Sigmoid colon (tissue), 6 donors: ENCODE measurements at regions not wholly inside any gene's neighbourhood (a gene's known extent, or its start where the extent isn't known, plus 50 kb on each side); places are given as distances from the start of the nearest gene placed in this dataset.

Experiments
- DNase-seq: peaks from one replicate; pipeline ENCODE4 v3.0.0-alpha.2; 2019
- H3K27ac ChIP-seq, 4 donors: fragments of 200-600 bp; sonication (generic); one replicate each; pipeline ENCODE4 v1.5.1; 2016 to 2019; ENCODE audit warnings: mild to moderate bottlenecking in 1 of 4
- H3K27me3 ChIP-seq, 3 donors: fragments of 200-600 bp; sonication (generic); one replicate each; pipeline ENCODE4 v1.5.1; 2019; ENCODE audit warnings: mild to moderate bottlenecking in 1 of 3
- H3K36me3 ChIP-seq, 4 donors: fragments of 200-600 bp; sonication (generic); one replicate each; pipeline ENCODE4 v1.5.1; 2016 to 2019
- H3K4me1 ChIP-seq, 4 donors: fragments of 200-600 bp; sonication (generic); one replicate each; pipeline ENCODE4 v1.5.1; 2017 to 2019
- H3K4me3 ChIP-seq, 4 donors: fragments of 200-600 bp; sonication (generic); one replicate each; pipeline ENCODE4 v1.5.1; 2017 to 2019; ENCODE audit warnings: mild to moderate bottlenecking in 2 of 4, moderate library complexity in 1 of 4
- H3K9me3 ChIP-seq, 4 donors: fragments of 200-600 bp in 3 of 4; sonication (generic) in 3 of 4; one replicate each; pipeline versions ENCODE4 v1.5.1 to v1.6.1; 2013 to 2019
- CTCF ChIP-seq, 4 experiments: fragments of 450-650 bp in 3 of 4; fragments of 200-600 bp in 1 of 4; IDR thresholded peaks; one replicate each; pipeline ENCODE4 v1.5.1; 2016 to 2019; ENCODE audit warnings: antibody characterized with exemption in 4 of 4, mild to moderate bottlenecking in 3 of 4, moderate library complexity in 2 of 4
- EP300 ChIP-seq, 4 donors: sonication (generic); formaldehyde crosslinking; IDR thresholded peaks; one replicate each; pipeline ENCODE4 v1.6.1; 2017; ENCODE audit warnings: antibody characterized with exemption in 4 of 4
- POLR2A ChIP-seq, 2 donors: fragments of 450-650 bp; IDR thresholded peaks; one replicate each; pipeline ENCODE4 v1.6.1; 2016; ENCODE audit warnings: antibody characterized with exemption in 2 of 2, mild to moderate bottlenecking in 2 of 2, moderate library complexity in 2 of 2
- POLR2AphosphoS5 ChIP-seq, 4 donors: sonication (generic); formaldehyde crosslinking; IDR thresholded peaks; one replicate each; pipeline ENCODE4 v1.6.1; 2017; ENCODE audit warnings: antibody characterized with exemption in 4 of 4
- WGBS, 2 donors: extraction: QIAGEN DNeasy Blood & Tissue Kit; methylation state at CpG; one replicate each; pipeline ENCODE4 v1.1.7; 2013; 5-methylcytosine and 5-hydroxymethylcytosine counted together
- intact Hi-C: fragments of 100-400 bp; cut with DNase I; formaldehyde crosslinking; loops from one replicate; pipeline ENCODE4 v1.15.1; 2023
- donor health status: healthy with polysubstance abuse.
- donor health status: healthy.

DNA sequence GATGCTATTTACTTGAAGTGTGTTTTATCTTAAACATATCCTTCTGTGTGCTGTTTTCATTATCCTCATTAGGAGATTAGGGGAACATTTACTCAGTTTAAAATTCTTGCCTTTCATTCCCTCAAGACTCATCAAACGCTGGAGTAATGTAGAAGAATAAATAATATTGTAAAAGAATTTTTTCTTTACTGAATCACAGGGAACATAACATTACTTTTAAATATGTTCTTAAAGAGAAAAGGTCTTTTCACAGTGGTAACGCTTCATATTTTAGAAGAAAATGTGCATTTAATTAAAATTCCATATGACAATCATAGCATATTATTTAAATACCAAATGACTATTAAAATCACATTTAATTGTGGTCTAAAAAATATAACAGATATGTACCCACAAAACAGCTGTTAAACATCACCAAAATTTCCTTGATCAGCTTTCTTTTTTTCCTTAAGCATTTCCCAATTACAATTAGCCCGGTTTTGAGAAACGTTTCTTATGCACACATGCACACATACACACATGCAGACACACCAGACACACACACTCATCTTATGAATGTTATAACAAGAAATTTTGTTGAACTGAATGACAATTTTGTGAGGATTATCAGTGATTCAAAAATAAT lies 102.0 kb upstream of the GLI3 start:
- no peak for TF ChIP-seq CTCF (IDR thresholded peaks at IDR 0.05)
- Histone ChIP-seq H3K36me3 (no peaks in the 10 kb centered on the region), H3K27ac (peak overlapping the region in 3 of 4 donors; percentile 34 to 51 (median 41)), H3K4me1 (peaks cover 0 to 52% (median 27%) of the 10 kb centered on the region in 4 donors), H3K27me3 (no peaks in the 10 kb centered on the region), H3K9me3 (no peaks in the 10 kb centered on the region), H3K4me3 (no peak overlapping the region)
- 55 to 70% methylated on average over 4 of the region's 4 CpGs for WGBS, 2 donors
- DNase-seq, result no peak
- intact Hi-C loops, result loop anchor here (5.0 kb wide), 1 partner anchor 348 kb away; no protein-coding TSS in a partner anchor

GRCh38 chr7:42338231-42338915 lies 101.4 kb upstream of the GLI3 start:
- Histone ChIP-seq H3K4me3 (no peak overlapping the region), H3K27ac (peak overlapping the region in 3 of 4 donors; percentile 34 to 51 (median 41)), H3K4me1 (peaks cover 0 to 48% (median 27%) of the 10 kb centered on the region in 4 donors), H3K9me3 (no peaks in the 10 kb centered on the region), H3K27me3 (no peaks in the 10 kb centered on the region), H3K36me3 (no peaks in the 10 kb centered on the region)
- TF ChIP-seq EP300 (IDR thresholded peaks at IDR 0.05) (no peak), POLR2AphosphoS5 (IDR thresholded peaks at IDR 0.05) (no peak), CTCF (IDR thresholded peaks at IDR 0.05) (no peak), POLR2A (IDR thresholded peaks at IDR 0.05) (no peak)
- intact Hi-C loops, result loop anchor here (5.0 kb wide), 1 partner anchor 349 kb away; no protein-coding TSS in a partner anchor
- no peak for DNase-seq
- WGBS, 2 donors, result 61 to 71% methylated on average over 4 of the region's 4 CpGs

DNA sequence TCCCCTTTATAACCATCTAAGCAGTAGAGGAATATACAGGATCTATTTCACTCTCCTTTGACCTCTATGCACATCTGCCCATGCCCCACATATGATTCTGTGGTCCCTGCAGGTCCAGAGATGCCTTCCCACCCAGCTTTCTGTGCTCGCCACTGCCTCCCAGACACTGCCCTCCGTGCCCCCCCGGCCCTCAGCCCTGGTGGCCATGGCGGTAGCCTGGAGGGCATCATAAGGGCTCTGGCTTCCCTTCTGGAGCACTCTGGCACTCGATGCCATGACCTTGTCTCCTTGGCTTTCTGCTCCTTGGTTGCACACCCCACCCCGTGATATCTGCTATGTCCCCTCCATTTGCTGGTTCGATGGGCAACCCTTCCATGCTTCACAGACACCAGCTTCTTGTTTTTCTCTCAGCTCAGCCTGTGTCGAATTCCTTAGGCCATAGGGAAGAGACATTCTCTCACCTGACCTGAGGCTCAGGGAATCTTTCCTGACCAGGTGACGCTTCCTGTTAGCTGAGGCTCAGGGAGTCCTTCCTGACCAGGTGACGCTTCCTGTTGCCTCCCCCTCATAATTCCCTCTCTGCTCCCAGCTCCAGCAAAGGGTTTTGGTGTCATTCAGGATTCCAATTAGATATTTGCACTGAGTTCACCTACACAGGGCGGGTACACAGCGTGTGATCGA lies 100.4 kb upstream of the GLI3 start:
- no peaks in the 10 kb centered on the region for H3K27me3 ChIP-seq
- no peaks in the 10 kb centered on the region for H3K36me3 ChIP-seq
- TF ChIP-seq POLR2AphosphoS5 (IDR thresholded peaks at IDR 0.05) (no peak), CTCF (IDR thresholded peaks at IDR 0.05) (no peak), POLR2A (IDR thresholded peaks at IDR 0.05) (no peak)
- peak overlapping the region in 2 of 4 donors; percentile 34 to 51 for H3K27ac ChIP-seq
- WGBS, 2 donors, result 79 to 86% methylated on average over 13 of the region's 13 CpGs
- intact Hi-C loops, result loop anchor here (5.0 kb wide), 1 partner anchor 350 kb away; no protein-coding TSS in a partner anchor
- no peak for DNase-seq
- H3K4me3 ChIP-seq, result no peak overlapping the region
- H3K9me3 ChIP-seq, result no peaks in the 10 kb centered on the region
- peaks cover 0 to 39% (median 21%) of the 10 kb centered on the region in 4 donors for H3K4me1 ChIP-seq

GRCh38 chr7:42332605-42333222 lies 95.7 kb upstream of the GLI3 start:
- Histone ChIP-seq H3K27me3 (no peaks in the 10 kb centered on the region), H3K27ac (no peak overlapping the region), H3K4me3 (no peak overlapping the region), H3K4me1 (peaks cover 0 to 13% (median 4%) of the 10 kb centered on the region in 4 donors), H3K36me3 (no peaks in the 10 kb centered on the region), H3K9me3 (no peaks in the 10 kb centered on the region)
- intact Hi-C loops, result no loop called here
- WGBS, 2 donors, result 90 to 92% methylated on average over 2 of the region's 2 CpGs
- DNase-seq, result no peak
- no peak for TF ChIP-seq EP300 (IDR thresholded peaks at IDR 0.05)
- TF ChIP-seq POLR2AphosphoS5 (IDR thresholded peaks at IDR 0.05), result no peak

DNA sequence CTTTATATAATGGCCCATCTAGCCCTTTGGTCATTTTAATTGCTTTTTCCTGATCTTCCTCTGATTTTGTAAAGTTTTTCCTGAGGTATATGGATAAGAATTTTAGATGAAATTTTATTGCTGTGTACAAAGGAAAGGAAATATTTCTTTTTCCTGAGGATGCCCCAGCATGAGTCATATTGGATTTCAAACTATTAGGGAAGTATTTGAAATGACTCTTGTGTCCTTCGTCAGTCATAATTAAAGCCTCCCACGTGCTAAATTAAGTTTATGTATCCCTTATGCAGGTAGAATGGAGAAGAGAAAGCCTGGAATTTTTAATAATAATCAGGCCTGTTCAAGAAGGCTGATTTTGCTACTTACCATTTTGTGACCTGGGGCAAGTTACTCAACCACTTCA lies 82.6 kb upstream of the GLI3 start:
- intact Hi-C loops, result no loop called here
- Histone ChIP-seq H3K4me3 (no peak overlapping the region), H3K27me3 (no peaks in the 10 kb centered on the region), H3K9me3 (no peaks in the 10 kb centered on the region), H3K27ac (no peak overlapping the region), H3K4me1 (peaks cover 0 to 13% (median 0%) of the 10 kb centered on the region in 4 donors), H3K36me3 (no peaks in the 10 kb centered on the region)
- TF ChIP-seq EP300 (IDR thresholded peaks at IDR 0.05), result no peak
- no peak for TF ChIP-seq CTCF (IDR thresholded peaks at IDR 0.05)
- no peak for TF ChIP-seq POLR2A (IDR thresholded peaks at IDR 0.05)
- TF ChIP-seq POLR2AphosphoS5 (IDR thresholded peaks at IDR 0.05), result no peak
- no peak for DNase-seq
- 46 to 72% methylated on average over 2 of the region's 2 CpGs for WGBS, 2 donors
